OCI-LY1 (cell line): ENCODE measurements at regions not wholly inside any gene's neighbourhood (a gene's known extent, or its start where the extent isn't known, plus 50 kb on each side); places are given as distances from the start of the nearest gene placed in this dataset.

ENCODE experiments used
- H2AFZ ChIP-seq: fragments of 200-600 bp; sonication (generic), shearing (Covaris generic); 2 replicates; pipeline ENCODE4 v1.6.0; 2014; ENCODE audit warnings: antibody characterized with exemption, mild to moderate bottlenecking, low read length
- H3F3A ChIP-seq: fragments of 200-600 bp; sonication (generic), shearing (Covaris generic); 2 replicates; pipeline ENCODE4 v1.6.0; 2014; ENCODE audit warnings: mild to moderate bottlenecking, antibody characterized with exemption, low read length, moderate library complexity; ENCODE audit not compliant: insufficient read depth
- H3K27ac ChIP-seq: fragments of 200-600 bp; sonication (generic); 2 replicates; pipeline ENCODE4 v1.5.1; 2014; ENCODE audit warnings: low read length, mixed run types, mild to moderate bottlenecking, low read depth; ENCODE audit not compliant: poor library complexity, severe bottlenecking
- H3K27me3 ChIP-seq: fragments of 200-600 bp; sonication (generic); 2 replicates; pipeline ENCODE4 v1.6.0; 2014; ENCODE audit warnings: antibody characterized with exemption, mild to moderate bottlenecking, low read length, moderate library complexity; ENCODE audit not compliant: insufficient read depth
- H3K36me3 ChIP-seq: fragments of 200-600 bp; sonication (generic); 2 replicates; pipeline ENCODE4 v1.6.1; 2014; ENCODE audit warnings: mild to moderate bottlenecking, antibody characterized with exemption, low read length, moderate library complexity, mixed read lengths; ENCODE audit not compliant: insufficient read depth
- H3K4me1 ChIP-seq: fragments of 200-600 bp; sonication (generic); 2 replicates; pipeline ENCODE4 v1.5.1; 2014; ENCODE audit warnings: mild to moderate bottlenecking, low read length, moderate library complexity; ENCODE audit not compliant: insufficient read depth, severe bottlenecking
- H3K4me2 ChIP-seq: fragments of 200-600 bp; sonication (generic), shearing (Covaris generic); 2 replicates; pipeline ENCODE4 v1.6.1; 2014; ENCODE audit warnings: low read length
- H3K4me3 ChIP-seq: fragments of 200-600 bp; sonication (generic); 2 replicates; pipeline ENCODE4 v1.5.1; 2014; ENCODE audit warnings: low read length, low read depth, mild to moderate bottlenecking, mixed read lengths; ENCODE audit not compliant: poor library complexity, severe bottlenecking
- H3K79me2 ChIP-seq: fragments of 200-600 bp; shearing (Covaris generic); 2 replicates; pipeline ENCODE4 v1.6.1; 2016; ENCODE audit warnings: mixed run types, low read length, mixed read lengths; ENCODE audit not compliant: insufficient read depth
- H3K9ac ChIP-seq: fragments of 200-600 bp; sonication (generic), shearing (Covaris generic); 2 replicates; pipeline ENCODE4 v1.6.1; 2014; ENCODE audit warnings: mild to moderate bottlenecking, low read length, mixed read lengths
- H3K9me2 ChIP-seq: fragments of 200-600 bp; sonication (generic), shearing (Covaris generic); 2 replicates; pipeline ENCODE4 v1.6.1; 2014; ENCODE audit warnings: low read depth, mild to moderate bottlenecking, low read length, mixed read lengths
- H3K9me3 ChIP-seq: fragments of 200-600 bp; shearing (Covaris generic); 2 replicates; pipeline ENCODE4 v1.6.1; 2014; ENCODE audit warnings: low read length, mixed read lengths
- H4K20me1 ChIP-seq: fragments of 200-600 bp; sonication (generic), shearing (Covaris generic); 2 replicates; pipeline ENCODE4 v1.6.0; 2016; ENCODE audit warnings: mild to moderate bottlenecking, low read length; ENCODE audit not compliant: insufficient read depth
- CTCF ChIP-seq: fragments of 200-600 bp; sonication (generic), shearing (Covaris generic); IDR thresholded peaks from 2 replicates; pipeline ENCODE4 v1.5.1; 2017; ENCODE audit warnings: mild to moderate bottlenecking, antibody characterized with exemption, low read length, moderate library complexity, mixed read lengths
- EZH2 ChIP-seq: fragments of 200-600 bp; sonication (generic), shearing (Covaris generic); IDR thresholded peaks from 2 replicates; pipeline ENCODE4 v1.8.0; 2017; ENCODE audit warnings: borderline replicate concordance, mixed run types, mild to moderate bottlenecking, antibody characterized with exemption, low read length, moderate library complexity, mixed read lengths

GRCh38 chr9:106795031-106795430, 67.9 kb upstream of the ZNF462 start:
- no peaks in the 10 kb centered on the region for H3K27me3 ChIP-seq
- no peak overlapping the region for H3K9ac ChIP-seq
- no peaks in the 10 kb centered on the region for H3K79me2 ChIP-seq
- no peak for TF ChIP-seq CTCF
- no peak for TF ChIP-seq EZH2
- H2AFZ ChIP-seq, result no peak overlapping the region
- no peaks in the 10 kb centered on the region for H3K9me3 ChIP-seq
- no peaks in the 10 kb centered on the region for H3K4me1 ChIP-seq
- no peak overlapping the region for H3K27ac ChIP-seq
- H4K20me1 ChIP-seq, result no peaks in the 10 kb centered on the region
- H3K9me2 ChIP-seq, result no peaks in the 10 kb centered on the region
- no peaks in the 10 kb centered on the region for H3K36me3 ChIP-seq
- no peak overlapping the region for H3K4me3 ChIP-seq
- H3K4me2 ChIP-seq, result no peak overlapping the region
- no peaks in the 10 kb centered on the region for H3F3A ChIP-seq

DNA sequence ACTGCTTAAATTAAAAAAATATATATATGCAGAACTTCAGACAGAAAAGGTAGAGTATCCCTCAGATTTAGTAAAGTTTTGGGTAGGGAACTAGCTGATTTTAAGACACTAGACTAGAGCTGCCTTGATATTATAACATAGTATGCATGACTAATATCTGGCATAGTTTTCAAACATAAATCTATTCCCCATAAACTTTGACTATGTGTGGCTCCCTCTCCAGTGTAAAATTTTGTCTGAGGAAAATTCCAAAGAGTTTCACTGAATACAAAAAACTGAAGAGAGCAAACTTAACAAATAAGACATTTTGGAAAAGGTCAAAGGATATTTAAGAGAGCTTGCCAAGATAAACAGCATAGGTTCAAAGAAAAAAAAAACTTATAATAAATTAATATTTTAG, 66.2 kb upstream of the ZNF462 start:
- no peaks in the 10 kb centered on the region for H3K9me3 ChIP-seq
- no peaks in the 10 kb centered on the region for H4K20me1 ChIP-seq
- no peak overlapping the region for H3K9ac ChIP-seq
- H3K4me3 ChIP-seq, result no peak overlapping the region
- H3K9me2 ChIP-seq, result no peaks in the 10 kb centered on the region
- H3K36me3 ChIP-seq, result no peaks in the 10 kb centered on the region
- H3K79me2 ChIP-seq, result no peaks in the 10 kb centered on the region
- H3K4me2 ChIP-seq, result no peak overlapping the region
- no peaks in the 10 kb centered on the region for H3F3A ChIP-seq
- H3K27ac ChIP-seq, result no peak overlapping the region
- H3K4me1 ChIP-seq, result no peaks in the 10 kb centered on the region
- H3K27me3 ChIP-seq, result no peaks in the 10 kb centered on the region
- TF ChIP-seq CTCF, result no peak
- no peak for TF ChIP-seq EZH2
- H2AFZ ChIP-seq, result no peak overlapping the region

GRCh38 chr9:106797299-106797698, 65.7 kb upstream of the ZNF462 start:
- no peaks in the 10 kb centered on the region for H3K36me3 ChIP-seq
- H4K20me1 ChIP-seq, result no peaks in the 10 kb centered on the region
- H2AFZ ChIP-seq, result no peak overlapping the region
- no peak overlapping the region for H3K4me3 ChIP-seq
- no peaks in the 10 kb centered on the region for H3K79me2 ChIP-seq
- no peaks in the 10 kb centered on the region for H3K27me3 ChIP-seq
- TF ChIP-seq CTCF, result no peak
- no peak for TF ChIP-seq EZH2
- H3K4me2 ChIP-seq, result no peak overlapping the region
- no peaks in the 10 kb centered on the region for H3K9me2 ChIP-seq
- no peaks in the 10 kb centered on the region for H3K9me3 ChIP-seq
- H3F3A ChIP-seq, result no peaks in the 10 kb centered on the region
- H3K4me1 ChIP-seq, result no peaks in the 10 kb centered on the region
- H3K9ac ChIP-seq, result no peak overlapping the region
- no peak overlapping the region for H3K27ac ChIP-seq
